Neural cell (in vitro differentiated cells): ENCODE measurements at regions not wholly inside any gene's neighbourhood (a gene's known extent, or its start where the extent isn't known, plus 50 kb on each side); places are given as distances from the start of the nearest gene placed in this dataset.

Experiments
- H2AFZ ChIP-seq: fragments of 200-600, 300-800 bp; sonication (generic), shearing (Covaris generic); 2 replicates; pipeline ENCODE4 v1.6.0; 2014; ENCODE audit warnings: low read depth, mild to moderate bottlenecking, antibody characterized with exemption, low read length, moderate library complexity
- H3F3A ChIP-seq: fragments of 200-600 bp; shearing (Covaris generic); 2 replicates; pipeline ENCODE4 v1.6.1; 2016; ENCODE audit warnings: mild to moderate bottlenecking, moderate library complexity, mixed read lengths, antibody characterized with exemption, low read length; ENCODE audit not compliant: insufficient read depth, poor library complexity, severe bottlenecking
- H3K27ac ChIP-seq: fragments of 200-600, 300-800 bp; sonication (generic), shearing (Covaris generic); 2 replicates; pipeline ENCODE4 v1.5.1; 2014; ENCODE audit warnings: mild to moderate bottlenecking, low read length, moderate library complexity
- H3K27me3 ChIP-seq: fragments of 300-800, 200-600 bp; sonication (generic), shearing (Covaris generic); 2 replicates; pipeline ENCODE4 v1.6.0; 2014; ENCODE audit warnings: mild to moderate bottlenecking, low read depth, low read length, moderate library complexity; ENCODE audit not compliant: insufficient read depth
- H3K36me3 ChIP-seq: fragments of 300-800, 200-600 bp; sonication (generic), shearing (Covaris generic); 2 replicates; pipeline ENCODE4 v1.5.1; 2014; ENCODE audit warnings: mild to moderate bottlenecking, antibody characterized with exemption, low read length, moderate library complexity; ENCODE audit not compliant: insufficient read depth
- H3K4me2 ChIP-seq: fragments of 300-800, 200-600 bp; sonication (generic), shearing (Covaris generic); 2 replicates; pipeline ENCODE4 v1.6.0; 2014; ENCODE audit warnings: mild to moderate bottlenecking, low read length
- H3K4me3 ChIP-seq: fragments of 300-800, 200-600 bp; sonication (generic), shearing (Covaris generic); 2 replicates; pipeline ENCODE4 v1.5.1; 2014; ENCODE audit warnings: mild to moderate bottlenecking, low read length, moderate library complexity
- H3K79me2 ChIP-seq: fragments of 200-600 bp; shearing (Covaris generic); replicated peaks from 2 replicates; pipeline ENCODE4 v1.6.0; 2014; ENCODE audit warnings: mild to moderate bottlenecking, low read length, moderate library complexity; ENCODE audit not compliant: insufficient read depth
- H3K9ac ChIP-seq: fragments of 300-800, 200-600 bp; sonication (generic), shearing (Covaris generic); 2 replicates; pipeline ENCODE4 v1.6.1; 2016; ENCODE audit warnings: mild to moderate bottlenecking, low read length, mixed read lengths
- H3K9me2 ChIP-seq: fragments of 200-600 bp; shearing (Covaris generic); 2 replicates; pipeline ENCODE4 v1.6.1; 2016; ENCODE audit warnings: mild to moderate bottlenecking, low read length, mixed read lengths; ENCODE audit not compliant: insufficient read depth
- H3K9me3 ChIP-seq: fragments of 200-600, 300-800 bp; sonication (generic), shearing (Covaris generic); 2 replicates; pipeline ENCODE4 v1.6.1; 2016; ENCODE audit warnings: mild to moderate bottlenecking, mixed run types, low read length, moderate library complexity, mixed read lengths
- H4K20me1 ChIP-seq: fragments of 200-600 bp; shearing (Covaris generic); 2 replicates; pipeline ENCODE4 v1.6.1; 2016; ENCODE audit warnings: mild to moderate bottlenecking, mixed run types; ENCODE audit not compliant: insufficient read depth
- EP300 ChIP-seq: fragments of 450-650 bp; conservative IDR thresholded peaks from 2 replicates; pipeline ENCODE4 v1.6.1; 2014; ENCODE audit warnings: antibody characterized with exemption, mild to moderate bottlenecking, moderate library complexity; ENCODE audit not compliant: poor library complexity, severe bottlenecking
- EZH2 ChIP-seq: fragments of 200-600, 300-800 bp; shearing (Covaris generic), sonication (generic); IDR thresholded peaks from 2 replicates; pipeline ENCODE4 v1.6.1; 2014; ENCODE audit warnings: antibody characterized with exemption, low read length, borderline replicate concordance, mild to moderate bottlenecking; ENCODE audit not compliant: insufficient read depth, poor library complexity, severe bottlenecking
- MXI1 ChIP-seq: fragments of 450-650 bp; conservative IDR thresholded peaks from 2 replicates; pipeline ENCODE4 v1.6.1; 2014; ENCODE audit warnings: antibody characterized with exemption, mild to moderate bottlenecking; ENCODE audit not compliant: poor library complexity, severe bottlenecking
- POLR2AphosphoS5 ChIP-seq: IDR thresholded peaks from 2 replicates; pipeline ENCODE4 v1.6.1; 2012
- RAD21 ChIP-seq: fragments of 450-650 bp; conservative IDR thresholded peaks from 2 replicates; pipeline ENCODE4 v1.6.1; 2014; ENCODE audit warnings: antibody characterized with exemption, mild to moderate bottlenecking, moderate library complexity
- SMC3 ChIP-seq: fragments of 450-650 bp; conservative IDR thresholded peaks from 2 replicates; pipeline ENCODE4 v1.6.1; 2014; ENCODE audit warnings: antibody characterized with exemption, mild to moderate bottlenecking, moderate library complexity; ENCODE audit not compliant: poor library complexity
- TAF1 ChIP-seq: IDR thresholded peaks from 2 replicates; pipeline ENCODE4 v1.6.1; 2012; ENCODE audit warnings: low read depth
- TF ChIP-seq, protein P1 (sequence below): fragments of 450-650 bp; IDR thresholded peaks from 2 replicates; pipeline ENCODE4 v1.5.1; 2014; ENCODE audit warnings: antibody characterized with exemption, mild to moderate bottlenecking, moderate library complexity; ENCODE audit not compliant: poor library complexity, severe bottlenecking
- TF ChIP-seq, protein P2 (sequence below): IDR thresholded peaks from 2 replicates; pipeline ENCODE4 v1.6.1; 2012; ENCODE audit warnings: borderline replicate concordance

DNA sequence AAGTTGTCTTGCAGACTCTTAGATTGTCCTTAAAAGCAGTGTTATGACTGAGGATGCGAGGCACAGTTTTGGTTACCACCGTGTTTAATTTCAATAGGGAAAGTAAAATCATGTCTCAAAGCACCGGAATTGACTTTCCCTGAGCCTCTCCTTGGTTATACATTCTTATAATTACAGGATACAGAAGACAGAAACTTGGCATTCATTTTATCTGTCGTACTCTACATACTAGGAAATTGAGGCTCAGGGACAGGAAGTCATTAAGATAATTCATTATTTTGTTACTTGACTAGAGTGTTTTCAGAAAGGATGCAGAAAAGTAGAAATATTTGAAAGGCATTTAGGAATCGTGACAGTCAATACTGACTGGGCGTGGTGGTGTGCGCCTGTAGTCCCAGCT, 54.0 kb upstream of the SPATA31D4 start:
- H3K27me3 ChIP-seq = no peaks in the 10 kb centered on the region

DNA sequence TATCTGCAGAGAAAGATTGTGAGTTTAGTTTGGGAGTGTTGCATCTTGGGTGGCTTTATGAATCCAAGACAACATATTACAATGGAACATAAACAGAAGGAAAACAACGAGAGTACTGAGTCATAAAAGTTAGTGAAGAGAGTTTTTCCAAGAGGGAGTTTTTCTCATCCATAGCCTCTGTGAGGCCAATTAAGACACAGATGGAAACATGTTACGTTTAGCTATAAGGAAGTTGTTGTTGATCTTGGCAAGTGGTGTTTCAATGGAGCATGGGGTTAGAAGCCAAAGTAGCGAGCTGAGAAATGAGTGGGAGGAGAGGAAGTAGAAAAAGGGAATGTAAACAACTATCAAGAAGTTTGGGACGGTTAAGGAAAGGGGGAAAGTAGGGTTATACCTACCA, 53.3 kb upstream of the SPATA31D4 start:
- Histone ChIP-seq H2AFZ (no peak overlapping the region), H3K4me2 (no peak overlapping the region), H3K79me2 (no peaks in the 10 kb centered on the region), H3K27ac (no peak overlapping the region), H3K9me3 (no peaks in the 10 kb centered on the region), H3K9ac (no peak overlapping the region), H4K20me1 (no peaks in the 10 kb centered on the region), H3K4me3 (no peak overlapping the region), H3K27me3 (no peaks in the 10 kb centered on the region), H3K9me2 (no peaks in the 10 kb centered on the region), H3K36me3 (no peaks in the 10 kb centered on the region), H3F3A (no peaks in the 10 kb centered on the region)
- TF ChIP-seq, protein P1, sequence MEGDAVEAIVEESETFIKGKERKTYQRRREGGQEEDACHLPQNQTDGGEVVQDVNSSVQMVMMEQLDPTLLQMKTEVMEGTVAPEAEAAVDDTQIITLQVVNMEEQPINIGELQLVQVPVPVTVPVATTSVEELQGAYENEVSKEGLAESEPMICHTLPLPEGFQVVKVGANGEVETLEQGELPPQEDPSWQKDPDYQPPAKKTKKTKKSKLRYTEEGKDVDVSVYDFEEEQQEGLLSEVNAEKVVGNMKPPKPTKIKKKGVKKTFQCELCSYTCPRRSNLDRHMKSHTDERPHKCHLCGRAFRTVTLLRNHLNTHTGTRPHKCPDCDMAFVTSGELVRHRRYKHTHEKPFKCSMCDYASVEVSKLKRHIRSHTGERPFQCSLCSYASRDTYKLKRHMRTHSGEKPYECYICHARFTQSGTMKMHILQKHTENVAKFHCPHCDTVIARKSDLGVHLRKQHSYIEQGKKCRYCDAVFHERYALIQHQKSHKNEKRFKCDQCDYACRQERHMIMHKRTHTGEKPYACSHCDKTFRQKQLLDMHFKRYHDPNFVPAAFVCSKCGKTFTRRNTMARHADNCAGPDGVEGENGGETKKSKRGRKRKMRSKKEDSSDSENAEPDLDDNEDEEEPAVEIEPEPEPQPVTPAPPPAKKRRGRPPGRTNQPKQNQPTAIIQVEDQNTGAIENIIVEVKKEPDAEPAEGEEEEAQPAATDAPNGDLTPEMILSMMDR = no peak
- TF ChIP-seq MXI1 (no peak), EZH2 (no peak)

More for the DNA sequence above, 54.0 kb upstream of the SPATA31D4 start:
- no peak overlapping the region for H2AFZ ChIP-seq
- no peak overlapping the region for H3K4me3 ChIP-seq
- TF ChIP-seq SMC3 (no peak), EZH2 (no peak), EP300 (no peak), TAF1 (no peak), RAD21 (no peak)
- TF ChIP-seq, protein P2, sequence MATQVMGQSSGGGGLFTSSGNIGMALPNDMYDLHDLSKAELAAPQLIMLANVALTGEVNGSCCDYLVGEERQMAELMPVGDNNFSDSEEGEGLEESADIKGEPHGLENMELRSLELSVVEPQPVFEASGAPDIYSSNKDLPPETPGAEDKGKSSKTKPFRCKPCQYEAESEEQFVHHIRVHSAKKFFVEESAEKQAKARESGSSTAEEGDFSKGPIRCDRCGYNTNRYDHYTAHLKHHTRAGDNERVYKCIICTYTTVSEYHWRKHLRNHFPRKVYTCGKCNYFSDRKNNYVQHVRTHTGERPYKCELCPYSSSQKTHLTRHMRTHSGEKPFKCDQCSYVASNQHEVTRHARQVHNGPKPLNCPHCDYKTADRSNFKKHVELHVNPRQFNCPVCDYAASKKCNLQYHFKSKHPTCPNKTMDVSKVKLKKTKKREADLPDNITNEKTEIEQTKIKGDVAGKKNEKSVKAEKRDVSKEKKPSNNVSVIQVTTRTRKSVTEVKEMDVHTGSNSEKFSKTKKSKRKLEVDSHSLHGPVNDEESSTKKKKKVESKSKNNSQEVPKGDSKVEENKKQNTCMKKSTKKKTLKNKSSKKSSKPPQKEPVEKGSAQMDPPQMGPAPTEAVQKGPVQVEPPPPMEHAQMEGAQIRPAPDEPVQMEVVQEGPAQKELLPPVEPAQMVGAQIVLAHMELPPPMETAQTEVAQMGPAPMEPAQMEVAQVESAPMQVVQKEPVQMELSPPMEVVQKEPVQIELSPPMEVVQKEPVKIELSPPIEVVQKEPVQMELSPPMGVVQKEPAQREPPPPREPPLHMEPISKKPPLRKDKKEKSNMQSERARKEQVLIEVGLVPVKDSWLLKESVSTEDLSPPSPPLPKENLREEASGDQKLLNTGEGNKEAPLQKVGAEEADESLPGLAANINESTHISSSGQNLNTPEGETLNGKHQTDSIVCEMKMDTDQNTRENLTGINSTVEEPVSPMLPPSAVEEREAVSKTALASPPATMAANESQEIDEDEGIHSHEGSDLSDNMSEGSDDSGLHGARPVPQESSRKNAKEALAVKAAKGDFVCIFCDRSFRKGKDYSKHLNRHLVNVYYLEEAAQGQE = no peak
- H3F3A ChIP-seq = no peaks in the 10 kb centered on the region
- no peaks in the 10 kb centered on the region for H3K79me2 ChIP-seq
- H3K27ac ChIP-seq = no peak overlapping the region
- H3K4me2 ChIP-seq = no peak overlapping the region
- H3K9me2 ChIP-seq = no peaks in the 10 kb centered on the region
- H4K20me1 ChIP-seq = no peaks in the 10 kb centered on the region
- no peaks in the 10 kb centered on the region for H3K36me3 ChIP-seq
- no peaks in the 10 kb centered on the region for H3K9me3 ChIP-seq
- H3K9ac ChIP-seq = no peak overlapping the region

DNA sequence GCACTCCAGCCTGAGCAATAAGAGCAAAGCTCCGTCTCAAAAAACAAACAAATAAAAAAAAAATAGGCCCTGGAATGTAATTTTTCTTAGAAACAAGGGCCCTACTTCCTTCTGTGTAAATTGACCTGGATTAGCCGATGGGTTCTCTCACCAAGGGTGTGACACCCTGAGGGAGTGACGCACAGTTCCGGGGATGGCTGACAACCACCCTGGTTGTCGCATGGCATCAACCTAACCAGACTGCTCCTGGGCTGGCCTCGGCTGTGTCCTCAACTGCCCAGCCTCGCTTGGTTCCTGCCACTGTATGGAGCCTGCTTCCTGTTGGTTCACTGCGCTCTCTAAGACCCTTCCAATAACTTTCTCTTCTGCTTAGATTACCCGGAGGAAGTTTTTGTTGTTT, 51.2 kb upstream of the SPATA31D4 start:
- TF ChIP-seq, protein P2 = no peak
- TF ChIP-seq RAD21 (no peak), EP300 (no peak), MXI1 (no peak), SMC3 (no peak), POLR2AphosphoS5 (no peak), TAF1 (no peak)
- TF ChIP-seq, protein P1 = no peak
- H3K79me2 ChIP-seq = no peaks in the 10 kb centered on the region
- H3K36me3 ChIP-seq = no peaks in the 10 kb centered on the region
- no peaks in the 10 kb centered on the region for H3K27me3 ChIP-seq
- no peak overlapping the region for H3K4me3 ChIP-seq
- no peaks in the 10 kb centered on the region for H3K9me2 ChIP-seq
- H4K20me1 ChIP-seq = no peaks in the 10 kb centered on the region
- no peaks in the 10 kb centered on the region for H3F3A ChIP-seq
- no peaks in the 10 kb centered on the region for H3K9me3 ChIP-seq
- H3K27ac ChIP-seq = no peak overlapping the region
- H3K9ac ChIP-seq = no peak overlapping the region
- H2AFZ ChIP-seq = no peak overlapping the region
- no peak overlapping the region for H3K4me2 ChIP-seq
